Gastrocnemius medialis (tissue), 4 donors: ENCODE measurements at regions not wholly inside any gene's neighbourhood (a gene's known extent, or its start where the extent isn't known, plus 50 kb on each side); places are given as distances from the start of the nearest gene placed in this dataset.

Experiments used
- POLR2A ChIP-seq, 2 donors: fragments of 450-650 bp; IDR thresholded peaks; one replicate each; pipeline ENCODE4 v1.6.1; 2017; ENCODE audit warnings: antibody characterized with exemption in 2 of 2, mild to moderate bottlenecking in 2 of 2, moderate library complexity in 2 of 2
- TF ChIP-seq, protein P1 (sequence below), 5 experiments: fragments of 450-650 bp in 3 of 5; fragments of 200-600 bp in 2 of 5; sonication (generic) in 2 of 5; IDR thresholded peaks in 4 of 5; conservative IDR thresholded peaks in 1 of 5; 1 replicate in 4 of 5; 2 replicates in 1 of 5; pipeline ENCODE4 v1.5.1; 2016 to 2019; ENCODE audit warnings: antibody characterized with exemption in 5 of 5, mild to moderate bottlenecking in 3 of 5, moderate library complexity in 3 of 5

- TF ChIP-seq, protein P1, sequence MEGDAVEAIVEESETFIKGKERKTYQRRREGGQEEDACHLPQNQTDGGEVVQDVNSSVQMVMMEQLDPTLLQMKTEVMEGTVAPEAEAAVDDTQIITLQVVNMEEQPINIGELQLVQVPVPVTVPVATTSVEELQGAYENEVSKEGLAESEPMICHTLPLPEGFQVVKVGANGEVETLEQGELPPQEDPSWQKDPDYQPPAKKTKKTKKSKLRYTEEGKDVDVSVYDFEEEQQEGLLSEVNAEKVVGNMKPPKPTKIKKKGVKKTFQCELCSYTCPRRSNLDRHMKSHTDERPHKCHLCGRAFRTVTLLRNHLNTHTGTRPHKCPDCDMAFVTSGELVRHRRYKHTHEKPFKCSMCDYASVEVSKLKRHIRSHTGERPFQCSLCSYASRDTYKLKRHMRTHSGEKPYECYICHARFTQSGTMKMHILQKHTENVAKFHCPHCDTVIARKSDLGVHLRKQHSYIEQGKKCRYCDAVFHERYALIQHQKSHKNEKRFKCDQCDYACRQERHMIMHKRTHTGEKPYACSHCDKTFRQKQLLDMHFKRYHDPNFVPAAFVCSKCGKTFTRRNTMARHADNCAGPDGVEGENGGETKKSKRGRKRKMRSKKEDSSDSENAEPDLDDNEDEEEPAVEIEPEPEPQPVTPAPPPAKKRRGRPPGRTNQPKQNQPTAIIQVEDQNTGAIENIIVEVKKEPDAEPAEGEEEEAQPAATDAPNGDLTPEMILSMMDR (IDR thresholded peaks at IDR 0.05 in 4 of 5, conservative IDR thresholded peaks at IDR 0.05 in 1 of 5): no peak
- no peak for TF ChIP-seq POLR2A (IDR thresholded peaks at IDR 0.05)
These were observed 373.1 kb downstream of the TGFB2 start for GRCh38 chr1:218718206-218718605.
